ENCODE measurements at regions not wholly inside any gene's neighbourhood (a gene's known extent, or its start where the extent isn't known, plus 50 kb on each side); places are given as distances from the start of the nearest gene placed in this dataset.

GRCh38 chr2:47686018-47686417 lies 96.9 kb upstream of the MSH6 start:
- no peak for TF ChIP-seq CTCF (IDR thresholded peaks at IDR 0.05; ENCODE audit: extremely low read depth in 1 of 2, insufficient read depth in 1 of 2, low read depth in 1 of 2, low read length in 2 of 2)
- no peak for TF ChIP-seq POLR2AphosphoS5 (IDR thresholded peaks at IDR 0.05; ENCODE audit: insufficient read depth, low read depth, low read length)
- no peak for TF ChIP-seq POLR2A (IDR thresholded peaks at IDR 0.05; ENCODE audit: low read depth, low read length)
- no peak for TF ChIP-seq MYC (IDR thresholded peaks at IDR 0.05; ENCODE audit: low read depth, low read length)
- no peak for TF ChIP-seq MAX (IDR thresholded peaks at IDR 0.05; ENCODE audit: insufficient read depth, insufficient read length)
- no peak for TF ChIP-seq EZH2 (IDR thresholded peaks at IDR 0.05; ENCODE audit: borderline replicate concordance, low read depth, low read length, severe bottlenecking)
- no peak for TF ChIP-seq JUN (IDR thresholded peaks at IDR 0.05; ENCODE audit: borderline replicate concordance, insufficient read depth, insufficient read length, low read depth)
- TF ChIP-seq FOS (IDR thresholded peaks at IDR 0.05; ENCODE audit: borderline replicate concordance, insufficient read depth, low read length): no peak
